ENCODE measurements at regions not wholly inside any gene's neighbourhood (a gene's known extent, or its start where the extent isn't known, plus 50 kb on each side); places are given as distances from the start of the nearest gene placed in this dataset.

- CTCF ChIA-PET (ENCODE audit: low intra/inter-chr PET ratio, low total read pairs) = no interaction called here
- peaks cover 46% of the 10 kb centered on the region for H3K4me1 ChIP-seq (ENCODE audit: insufficient read depth, low read length)
- no peak overlapping the region for H3K4me2 ChIP-seq (ENCODE audit: low read depth, low read length)
- no peak overlapping the region for H3K9ac ChIP-seq (ENCODE audit: insufficient read depth, low read depth, low read length)
- no peak for ATAC-seq
- no TSS peak for BruUV-seq (replicated peaks)
- H3K27me3 ChIP-seq (ENCODE audit: control insufficient read depth in 1 of 2, insufficient read depth in 2 of 2, low read length in 2 of 2) = no peaks in the 10 kb centered on the region
- no peak overlapping the region for H2AFZ ChIP-seq (ENCODE audit: low read length)
- no peak overlapping the region for H3K4me3 ChIP-seq (replicated peaks in 1 of 3; ENCODE audit: insufficient read depth in 1 of 3, low read depth in 2 of 3, low read length in 3 of 3)
- H3K27ac ChIP-seq (ENCODE audit: extremely low read length, insufficient read depth, low read length) = no peak overlapping the region
- H3K36me3 ChIP-seq (replicated peaks in 1 of 2; ENCODE audit: control insufficient read depth in 1 of 2, insufficient read depth in 2 of 2, low read length in 2 of 2) = no peaks in the 10 kb centered on the region
- H3K9me3 ChIP-seq (ENCODE audit: low read length) = no peaks in the 10 kb centered on the region
- POLR2A ChIA-PET = no interaction called here
- TF ChIP-seq MAFK (conservative IDR thresholded peaks at IDR 0.05 in 1 of 2, IDR thresholded peaks at IDR 0.05 in 1 of 2; ENCODE audit: low read length in 2 of 2) (peak; percentile 81 to 87), ZZZ3 (CRISPR knock-in tag; IDR thresholded peaks at IDR 0.05; ENCODE audit: borderline replicate concordance) (no peak), MAFF (IDR thresholded peaks at IDR 0.05; ENCODE audit: low read depth, low read length) (peak; percentile 81)
- in situ Hi-C loops (cut with HindIII; ENCODE audit: extremely low pct_ligation_motif_present, low pct_unique_long_range_greater_than_20kb) = no loop called here
- intact Hi-C loops (cut with micrococcal nuclease; ENCODE audit: unreplicated experiment) = no loop called here
- 96% methylated on average over 2 of the region's 2 CpGs for WGBS (ENCODE audit: low lambda C conversion rate)
- no peaks in the 10 kb centered on the region for H4K20me1 ChIP-seq (ENCODE audit: insufficient read depth, low read length)
- FAIRE-seq = no peak
- no peaks in the 10 kb centered on the region for H3K79me2 ChIP-seq (ENCODE audit: insufficient read depth, low read length)
- DNase-seq (ENCODE audit: low spot score) = no peak
These were observed 74.6 kb upstream of the KIF5B start for GRCh38 chr10:32130788-32131187.

GRCh38 chr10:32125023-32125422 is 68.8 kb upstream of the KIF5B start:
- no peak overlapping the region for H3K9ac ChIP-seq (ENCODE audit: insufficient read depth, low read depth, low read length)
- no peaks in the 10 kb centered on the region for H3K27me3 ChIP-seq (ENCODE audit: control insufficient read depth in 1 of 2, insufficient read depth in 2 of 2, low read length in 2 of 2)
- peaks cover 77% of the 10 kb centered on the region for H3K4me1 ChIP-seq (ENCODE audit: insufficient read depth, low read length)
- ChIA-PET CTCF (ENCODE audit: low intra/inter-chr PET ratio, low total read pairs) (no interaction called here), POLR2A (interaction anchor here (0.7 to 1.7 kb wide), 3 partner anchors 14 to 21 kb away, joined by 3 to 9 read pairs (median 5); no protein-coding TSS in a partner anchor)
- BruUV-seq (replicated peaks) = no TSS peak
- peak overlapping the region; percentile 43 for H3K27ac ChIP-seq (ENCODE audit: extremely low read length, insufficient read depth, low read length)
- in situ Hi-C loops (cut with HindIII; ENCODE audit: extremely low pct_ligation_motif_present, low pct_unique_long_range_greater_than_20kb) (no loop called here), intact Hi-C loops (cut with micrococcal nuclease; ENCODE audit: unreplicated experiment) (loop anchor here (1.0 kb wide), 1 partner anchor 19 kb away; no protein-coding TSS in a partner anchor)
- H3K79me2 ChIP-seq (ENCODE audit: insufficient read depth, low read length) = no peaks in the 10 kb centered on the region
- WGBS (ENCODE audit: low lambda C conversion rate) = 41% methylated on average over 7 of the region's 7 CpGs
- DNase-seq (ENCODE audit: low spot score) (peak; percentile 95), ATAC-seq (peak; percentile 76), FAIRE-seq (peak; percentile 95)
- no peaks in the 10 kb centered on the region for H3K9me3 ChIP-seq (ENCODE audit: low read length)
- H3K36me3 ChIP-seq (replicated peaks in 1 of 2; ENCODE audit: control insufficient read depth in 1 of 2, insufficient read depth in 2 of 2, low read length in 2 of 2) = no peaks in the 10 kb centered on the region
- no peak overlapping the region for H3K4me3 ChIP-seq (replicated peaks in 1 of 3; ENCODE audit: insufficient read depth in 1 of 3, low read depth in 2 of 3, low read length in 3 of 3)
- H2AFZ ChIP-seq (ENCODE audit: low read length) = no peak overlapping the region
- no peaks in the 10 kb centered on the region for H4K20me1 ChIP-seq (ENCODE audit: insufficient read depth, low read length)
- peak overlapping the region; percentile 4; the same call in 1 of the 2 replicates for H3K4me2 ChIP-seq (ENCODE audit: low read depth, low read length)
- TF ChIP-seq NFKB2 (CRISPR knock-in tag; IDR thresholded peaks at IDR 0.05; ENCODE audit: borderline replicate concordance) (no peak), PAXIP1 (CRISPR knock-in tag; conservative IDR thresholded peaks at IDR 0.05) (peak; percentile 81), HDAC2 (CRISPR knock-in tag; IDR thresholded peaks at IDR 0.05) (peak; percentile 58), HOMEZ (CRISPR knock-in tag; IDR thresholded peaks at IDR 0.05; ENCODE audit: low read depth) (peak; percentile 32; the same call in 1 of the 2 replicates), ZNF609 (CRISPR knock-in tag; IDR thresholded peaks at IDR 0.05; ENCODE audit: borderline replicate concordance) (peak; percentile 26; the same call in 1 of the 2 replicates)
